ENCODE measurements at regions not wholly inside any gene's neighbourhood (a gene's known extent, or its start where the extent isn't known, plus 50 kb on each side); places are given as distances from the start of the nearest gene placed in this dataset.
"Not testable (repeated sequence)": the region's sequence is repeated elsewhere in the genome, so short reads cannot be mapped to it uniquely, and the experiment has no call there.

DNA sequence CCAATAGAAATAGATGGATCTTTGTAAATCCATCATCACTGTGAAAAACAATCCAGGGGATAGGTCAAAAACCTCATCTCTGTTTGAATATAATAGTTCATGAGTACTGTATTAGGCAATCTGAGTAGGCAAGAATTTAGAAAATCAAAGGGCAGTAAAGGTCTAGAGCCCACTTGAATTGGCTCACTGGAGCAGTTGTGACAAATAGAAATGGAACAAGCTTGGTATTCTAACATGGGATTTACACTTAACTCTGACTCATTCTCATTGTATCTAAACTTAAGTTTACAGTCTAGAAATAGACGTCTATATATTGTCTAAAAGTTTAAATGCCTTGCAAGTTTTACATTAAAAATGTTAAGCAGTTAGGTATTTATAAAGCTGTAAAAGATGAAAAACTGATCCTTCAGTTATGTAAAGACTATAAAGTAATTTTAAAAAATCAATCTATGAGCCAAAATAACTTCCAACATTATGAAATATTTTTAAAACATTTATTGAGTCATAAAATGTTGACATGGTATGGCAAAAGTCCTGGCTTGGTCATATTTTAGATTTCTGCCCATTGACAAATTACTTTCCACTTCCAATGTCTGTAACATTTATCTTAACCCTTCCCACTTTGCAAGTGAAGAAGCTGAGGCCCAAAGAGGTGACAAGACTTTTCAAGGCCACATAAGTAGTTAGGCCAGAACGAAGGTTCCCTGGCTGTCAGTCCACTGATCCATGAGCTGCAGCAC lies 203.7 kb upstream of the NREP start:
- no TSS peak for BruUV-seq (replicated peaks)
- H3K36me3 ChIP-seq (ENCODE audit: control insufficient read depth, insufficient read depth, low read length), result no peaks in the 10 kb centered on the region
- H3K27ac ChIP-seq (ENCODE audit: low read length), result no peak overlapping the region
- POLR2A ChIA-PET, result no interaction called here
- no peaks in the 10 kb centered on the region for H3K27me3 ChIP-seq (ENCODE audit: control insufficient read depth, insufficient read depth, low read length)
- no peaks in the 10 kb centered on the region for H3K4me1 ChIP-seq (ENCODE audit: control insufficient read depth, insufficient read depth, low read length)
- CTCF ChIA-PET, result no interaction called here
- in situ Hi-C loops (cut with HindIII; ENCODE audit: low pct_unique_long_range_greater_than_20kb, low sequenced_read_pairs) (no loop called here), intact Hi-C loops (cut with micrococcal nuclease; ENCODE audit: unreplicated experiment) (no loop called here)
- no peak overlapping the region for H3K4me3 ChIP-seq (ENCODE audit: low read depth in 2 of 2, low read length in 2 of 2)
- TF ChIP-seq TCF7L2 (IDR thresholded peaks at IDR 0.05; ENCODE audit: low read depth, low read length) (no peak), POLR2AphosphoS5 (IDR thresholded peaks at IDR 0.05; ENCODE audit: low read depth, low read length) (no peak), SIN3A (IDR thresholded peaks at IDR 0.05; ENCODE audit: borderline replicate concordance, insufficient read depth, low read depth, low read length) (no peak)
- TF ChIP-seq, protein P1, sequence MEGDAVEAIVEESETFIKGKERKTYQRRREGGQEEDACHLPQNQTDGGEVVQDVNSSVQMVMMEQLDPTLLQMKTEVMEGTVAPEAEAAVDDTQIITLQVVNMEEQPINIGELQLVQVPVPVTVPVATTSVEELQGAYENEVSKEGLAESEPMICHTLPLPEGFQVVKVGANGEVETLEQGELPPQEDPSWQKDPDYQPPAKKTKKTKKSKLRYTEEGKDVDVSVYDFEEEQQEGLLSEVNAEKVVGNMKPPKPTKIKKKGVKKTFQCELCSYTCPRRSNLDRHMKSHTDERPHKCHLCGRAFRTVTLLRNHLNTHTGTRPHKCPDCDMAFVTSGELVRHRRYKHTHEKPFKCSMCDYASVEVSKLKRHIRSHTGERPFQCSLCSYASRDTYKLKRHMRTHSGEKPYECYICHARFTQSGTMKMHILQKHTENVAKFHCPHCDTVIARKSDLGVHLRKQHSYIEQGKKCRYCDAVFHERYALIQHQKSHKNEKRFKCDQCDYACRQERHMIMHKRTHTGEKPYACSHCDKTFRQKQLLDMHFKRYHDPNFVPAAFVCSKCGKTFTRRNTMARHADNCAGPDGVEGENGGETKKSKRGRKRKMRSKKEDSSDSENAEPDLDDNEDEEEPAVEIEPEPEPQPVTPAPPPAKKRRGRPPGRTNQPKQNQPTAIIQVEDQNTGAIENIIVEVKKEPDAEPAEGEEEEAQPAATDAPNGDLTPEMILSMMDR (IDR thresholded peaks at IDR 0.05), result no peak
- no peaks in the 10 kb centered on the region for H3K9me3 ChIP-seq (ENCODE audit: control insufficient read depth, insufficient read depth, low read depth, low read length)
- no peak for ATAC-seq
- no peak for DNase-seq (ENCODE audit: low read depth, low spot score)

DNA sequence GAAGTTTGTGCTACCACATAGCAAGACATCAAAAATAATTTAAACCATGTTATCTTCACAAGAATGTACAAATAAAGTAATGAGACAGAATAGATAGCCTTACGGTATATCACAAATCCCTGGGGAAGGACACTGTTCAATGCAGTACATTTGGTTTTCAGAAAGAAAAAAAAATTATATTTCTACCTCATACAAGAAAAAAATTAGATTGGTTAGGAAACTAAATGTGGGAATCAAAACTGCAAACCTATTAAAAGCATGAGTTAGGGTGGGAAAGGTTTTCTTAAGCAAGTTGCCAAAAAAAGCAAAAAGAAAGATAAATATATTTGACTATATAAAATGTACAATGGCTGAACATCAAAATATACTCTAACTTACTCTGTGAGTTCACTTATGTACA lies 201.9 kb upstream of the NREP start:
- intact Hi-C loops (cut with micrococcal nuclease; ENCODE audit: unreplicated experiment) (no loop called here), in situ Hi-C loops (cut with HindIII; ENCODE audit: low pct_unique_long_range_greater_than_20kb, low sequenced_read_pairs) (no loop called here)
- ChIA-PET CTCF (no interaction called here), POLR2A (no interaction called here)
- H3K4me3 ChIP-seq (ENCODE audit: low read depth in 2 of 2, low read length in 2 of 2), result no peak overlapping the region
- no peak for ATAC-seq
- BruUV-seq (replicated peaks), result no TSS peak
- TF ChIP-seq SIN3A (IDR thresholded peaks at IDR 0.05; ENCODE audit: borderline replicate concordance, insufficient read depth, low read depth, low read length) (no peak), TCF7L2 (IDR thresholded peaks at IDR 0.05; ENCODE audit: low read depth, low read length) (no peak), POLR2AphosphoS5 (IDR thresholded peaks at IDR 0.05; ENCODE audit: low read depth, low read length) (no peak)
- TF ChIP-seq, protein P1 (IDR thresholded peaks at IDR 0.05), result no peak
- TF ChIP-seq, protein P2, sequence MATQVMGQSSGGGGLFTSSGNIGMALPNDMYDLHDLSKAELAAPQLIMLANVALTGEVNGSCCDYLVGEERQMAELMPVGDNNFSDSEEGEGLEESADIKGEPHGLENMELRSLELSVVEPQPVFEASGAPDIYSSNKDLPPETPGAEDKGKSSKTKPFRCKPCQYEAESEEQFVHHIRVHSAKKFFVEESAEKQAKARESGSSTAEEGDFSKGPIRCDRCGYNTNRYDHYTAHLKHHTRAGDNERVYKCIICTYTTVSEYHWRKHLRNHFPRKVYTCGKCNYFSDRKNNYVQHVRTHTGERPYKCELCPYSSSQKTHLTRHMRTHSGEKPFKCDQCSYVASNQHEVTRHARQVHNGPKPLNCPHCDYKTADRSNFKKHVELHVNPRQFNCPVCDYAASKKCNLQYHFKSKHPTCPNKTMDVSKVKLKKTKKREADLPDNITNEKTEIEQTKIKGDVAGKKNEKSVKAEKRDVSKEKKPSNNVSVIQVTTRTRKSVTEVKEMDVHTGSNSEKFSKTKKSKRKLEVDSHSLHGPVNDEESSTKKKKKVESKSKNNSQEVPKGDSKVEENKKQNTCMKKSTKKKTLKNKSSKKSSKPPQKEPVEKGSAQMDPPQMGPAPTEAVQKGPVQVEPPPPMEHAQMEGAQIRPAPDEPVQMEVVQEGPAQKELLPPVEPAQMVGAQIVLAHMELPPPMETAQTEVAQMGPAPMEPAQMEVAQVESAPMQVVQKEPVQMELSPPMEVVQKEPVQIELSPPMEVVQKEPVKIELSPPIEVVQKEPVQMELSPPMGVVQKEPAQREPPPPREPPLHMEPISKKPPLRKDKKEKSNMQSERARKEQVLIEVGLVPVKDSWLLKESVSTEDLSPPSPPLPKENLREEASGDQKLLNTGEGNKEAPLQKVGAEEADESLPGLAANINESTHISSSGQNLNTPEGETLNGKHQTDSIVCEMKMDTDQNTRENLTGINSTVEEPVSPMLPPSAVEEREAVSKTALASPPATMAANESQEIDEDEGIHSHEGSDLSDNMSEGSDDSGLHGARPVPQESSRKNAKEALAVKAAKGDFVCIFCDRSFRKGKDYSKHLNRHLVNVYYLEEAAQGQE (IDR thresholded peaks at IDR 0.05; ENCODE audit: insufficient read depth in 1 of 2, low read depth in 2 of 2, low read length in 1 of 2), result no peak
- H3K36me3 ChIP-seq (ENCODE audit: control insufficient read depth, insufficient read depth, low read length), result no peaks in the 10 kb centered on the region
- no peaks in the 10 kb centered on the region for H3K27me3 ChIP-seq (ENCODE audit: control insufficient read depth, insufficient read depth, low read length)
- H3K4me1 ChIP-seq (ENCODE audit: control insufficient read depth, insufficient read depth, low read length), result no peaks in the 10 kb centered on the region
- DNase-seq (ENCODE audit: low read depth, low spot score), result no peak
- no peaks in the 10 kb centered on the region for H3K9me3 ChIP-seq (ENCODE audit: control insufficient read depth, insufficient read depth, low read depth, low read length)
- no peak overlapping the region for H3K27ac ChIP-seq (ENCODE audit: low read length)

DNA sequence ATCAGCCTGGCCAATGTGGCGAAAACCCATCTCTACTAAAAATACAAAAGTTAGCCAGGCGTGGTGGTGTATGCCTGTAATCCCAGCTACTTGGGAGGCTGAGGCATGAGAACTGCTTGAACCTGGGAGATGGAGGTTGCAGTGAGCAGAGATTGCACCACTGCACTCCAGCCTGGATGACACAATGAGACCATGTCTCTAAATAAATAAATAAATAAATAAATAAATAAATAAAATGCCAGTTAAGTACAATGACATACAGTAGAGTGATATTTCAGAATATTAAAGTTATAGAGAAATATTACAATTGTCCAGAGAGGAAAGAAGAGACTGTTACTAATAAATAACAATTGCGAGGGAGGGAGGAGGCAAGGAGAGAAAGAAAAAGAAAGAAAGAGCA lies 199.8 kb upstream of the NREP start:
- in situ Hi-C loops (cut with HindIII; ENCODE audit: low pct_unique_long_range_greater_than_20kb, low sequenced_read_pairs), result not testable (repeated sequence)

More for the DNA sequence above, 199.8 kb upstream of the NREP start:
- BruUV-seq (replicated peaks); POLR2A ChIA-PET; intact Hi-C loops (cut with micrococcal nuclease; ENCODE audit: unreplicated experiment); H3K36me3 ChIP-seq (ENCODE audit: control insufficient read depth, insufficient read depth, low read length); DNase-seq (ENCODE audit: low read depth, low spot score); H3K9me3 ChIP-seq (ENCODE audit: control insufficient read depth, insufficient read depth, low read depth, low read length); H3K4me3 ChIP-seq (ENCODE audit: low read depth in 2 of 2, low read length in 2 of 2); H3K4me1 ChIP-seq (ENCODE audit: control insufficient read depth, insufficient read depth, low read length); H3K27me3 ChIP-seq (ENCODE audit: control insufficient read depth, insufficient read depth, low read length); H3K27ac ChIP-seq (ENCODE audit: low read length); CTCF ChIA-PET; ATAC-seq: not testable (repeated sequence)

Measured in Panc1 (cell line).